Adrenal gland (tissue), 9 donors: ENCODE measurements at regions not wholly inside any gene's neighbourhood (a gene's known extent, or its start where the extent isn't known, plus 50 kb on each side); places are given as distances from the start of the nearest gene placed in this dataset.
"Not testable (repeated sequence)": the region's sequence is repeated elsewhere in the genome, so short reads cannot be mapped to it uniquely, and the experiment has no call there.

ENCODE experiments used
- DNase-seq, 7 donors: peaks; one replicate each; pipeline ENCODE4 v3.0.0-alpha.2; 2019 to 2020
- H3K27ac ChIP-seq, 5 donors: fragments of 200-600 bp; sonication (generic) in 4 of 5; 1 replicate in 3 of 5; 2 replicates in 2 of 5; pipeline versions ENCODE4 v1.5.1 to v1.8.0; 2016 to 2020; ENCODE audit warnings: mild to moderate bottlenecking in 1 of 5
- H3K27me3 ChIP-seq: fragments of 200-600 bp; 2 replicates; pipeline ENCODE4 v1.8.0; 2021
- H3K36me3 ChIP-seq, 2 donors: fragments of 200-600 bp; replicated peaks in 1 of 2; 1 replicate in 1 of 2; 2 replicates in 1 of 2; pipeline versions ENCODE4 v1.5.1 to v1.8.0; 2018 to 2022
- H3K4me1 ChIP-seq, 2 donors: fragments of 200-600 bp; replicated peaks in 1 of 2; 1 replicate in 1 of 2; 2 replicates in 1 of 2; pipeline versions ENCODE4 v1.5.1 to v1.8.0; 2018 to 2021
- H3K4me3 ChIP-seq, 4 donors: fragments of 200-600 bp; sonication (generic) in 3 of 4; one replicate each; pipeline ENCODE4 v1.5.1; 2016 to 2018
- H3K9me3 ChIP-seq, 3 donors: fragments of 200-600 bp; sonication (generic) in 1 of 3; replicated peaks in 1 of 3; 1 replicate in 2 of 3; 2 replicates in 1 of 3; pipeline versions ENCODE4 v1.5.1 to v1.8.0; 2016 to 2021
- POLR2A ChIP-seq, 2 donors: fragments of 450-650 bp; IDR thresholded peaks; one replicate each; pipeline ENCODE4 v1.6.1; 2017; ENCODE audit warnings: antibody characterized with exemption in 2 of 2, mild to moderate bottlenecking in 2 of 2, moderate library complexity in 1 of 2
- WGBS, 4 donors: extraction: QIAGEN DNeasy Blood & Tissue Kit in 2 of 4; methylation state at CpG; one replicate each; pipeline versions ENCODE4 v1.1.5 to v1.1.7; 2013 to 2017; 5-methylcytosine and 5-hydroxymethylcytosine counted together
- intact Hi-C, 2 donors: fragments of 100-400 bp; cut with DNase I; formaldehyde crosslinking; loops; one replicate each; pipeline versions ENCODE4 v1.14.1 to v1.15.0; 2022 to 2023
- TF ChIP-seq, protein P1 (sequence below), 6 experiments: fragments of 450-650 bp in 4 of 6; fragments of 200-600 bp in 2 of 6; sonication (generic) in 1 of 6; IDR thresholded peaks; 1 replicate in 5 of 6; 2 replicates in 1 of 6; pipeline versions ENCODE4 v1.5.1 to v1.8.0; 2016 to 2021; ENCODE audit warnings: antibody characterized with exemption in 6 of 6, mild to moderate bottlenecking in 2 of 6, moderate library complexity in 1 of 6
- donor health status: healthy with polysubstance abuse.
- donor health status: Bipolar disorder and iron deficiency.
- donor health status: DM: yes; HTN: yes; CAD: no.
- donor health status: DM: no; HTN: no; CAD: no.
- donor health status: DM: no; HTN: no; CAD: no.

GRCh38 chr10:117457932-117458331 lies 82.7 kb upstream of the PDZD8 start:
- WGBS, 4 donors = 69 to 82% (median 77%) methylated on average over 8 of the region's 8 CpGs
- DNase-seq = no peak
- Histone ChIP-seq H3K27me3 (no peaks in the 10 kb centered on the region), H3K27ac (no peak overlapping the region), H3K4me1 (no peaks in the 10 kb centered on the region), H3K9me3 (no peaks in the 10 kb centered on the region), H3K36me3 (no peaks in the 10 kb centered on the region), H3K4me3 (no peak overlapping the region)
- TF ChIP-seq, protein P1, sequence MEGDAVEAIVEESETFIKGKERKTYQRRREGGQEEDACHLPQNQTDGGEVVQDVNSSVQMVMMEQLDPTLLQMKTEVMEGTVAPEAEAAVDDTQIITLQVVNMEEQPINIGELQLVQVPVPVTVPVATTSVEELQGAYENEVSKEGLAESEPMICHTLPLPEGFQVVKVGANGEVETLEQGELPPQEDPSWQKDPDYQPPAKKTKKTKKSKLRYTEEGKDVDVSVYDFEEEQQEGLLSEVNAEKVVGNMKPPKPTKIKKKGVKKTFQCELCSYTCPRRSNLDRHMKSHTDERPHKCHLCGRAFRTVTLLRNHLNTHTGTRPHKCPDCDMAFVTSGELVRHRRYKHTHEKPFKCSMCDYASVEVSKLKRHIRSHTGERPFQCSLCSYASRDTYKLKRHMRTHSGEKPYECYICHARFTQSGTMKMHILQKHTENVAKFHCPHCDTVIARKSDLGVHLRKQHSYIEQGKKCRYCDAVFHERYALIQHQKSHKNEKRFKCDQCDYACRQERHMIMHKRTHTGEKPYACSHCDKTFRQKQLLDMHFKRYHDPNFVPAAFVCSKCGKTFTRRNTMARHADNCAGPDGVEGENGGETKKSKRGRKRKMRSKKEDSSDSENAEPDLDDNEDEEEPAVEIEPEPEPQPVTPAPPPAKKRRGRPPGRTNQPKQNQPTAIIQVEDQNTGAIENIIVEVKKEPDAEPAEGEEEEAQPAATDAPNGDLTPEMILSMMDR (IDR thresholded peaks at IDR 0.05) = no peak
- TF ChIP-seq POLR2A (IDR thresholded peaks at IDR 0.05) = no peak
- intact Hi-C loops = no loop called here

- Histone ChIP-seq H3K27ac (no peak overlapping the region), H3K36me3 (no peaks in the 10 kb centered on the region), H3K27me3 (no peaks in the 10 kb centered on the region), H3K4me3 (no peak overlapping the region), H3K9me3 (no peaks in the 10 kb centered on the region), H3K4me1 (no peaks in the 10 kb centered on the region)
- intact Hi-C loops = no loop called here
- TF ChIP-seq, protein P1 (IDR thresholded peaks at IDR 0.05) = no peak
- DNase-seq = no peak
- 60 to 80% (median 71%) methylated on average over 4 to 11 of the region's 11 CpGs for WGBS, 4 donors
Observed at GRCh38 chr10:117457071-117457810, 82.0 kb upstream of the PDZD8 start.

DNA sequence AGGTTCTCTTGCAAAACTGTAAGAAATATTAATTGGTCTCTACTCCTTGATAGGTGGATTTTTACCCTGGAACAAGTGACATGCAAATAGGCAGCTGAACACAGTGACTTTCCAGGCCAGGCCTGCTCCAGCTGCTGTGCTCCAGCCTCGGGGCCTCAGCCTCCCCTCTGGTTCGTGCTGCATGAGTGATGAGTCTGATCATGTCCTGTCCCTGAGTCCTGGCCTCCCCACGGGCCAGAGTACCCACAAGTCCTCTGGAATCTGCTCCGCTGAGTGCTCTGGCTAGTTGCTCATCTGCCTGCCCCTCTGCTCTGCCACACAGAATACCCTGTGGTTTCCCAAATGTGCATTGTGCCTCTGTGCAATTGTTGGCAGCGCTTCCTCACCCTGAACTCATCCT lies 80.1 kb upstream of the PDZD8 start:
- intact Hi-C loops = no loop called here
- Histone ChIP-seq H3K27me3 (no peaks in the 10 kb centered on the region), H3K36me3 (no peaks in the 10 kb centered on the region), H3K27ac (no peak overlapping the region), H3K4me3 (no peak overlapping the region), H3K9me3 (no peaks in the 10 kb centered on the region), H3K4me1 (no peaks in the 10 kb centered on the region)
- WGBS, 4 donors = 76 to 94% (median 86%) methylated on average over 3 to 5 of the region's 5 CpGs
- DNase-seq = no peak
- TF ChIP-seq, protein P1 (IDR thresholded peaks at IDR 0.05) = no peak
- TF ChIP-seq POLR2A (IDR thresholded peaks at IDR 0.05) = no peak

DNA sequence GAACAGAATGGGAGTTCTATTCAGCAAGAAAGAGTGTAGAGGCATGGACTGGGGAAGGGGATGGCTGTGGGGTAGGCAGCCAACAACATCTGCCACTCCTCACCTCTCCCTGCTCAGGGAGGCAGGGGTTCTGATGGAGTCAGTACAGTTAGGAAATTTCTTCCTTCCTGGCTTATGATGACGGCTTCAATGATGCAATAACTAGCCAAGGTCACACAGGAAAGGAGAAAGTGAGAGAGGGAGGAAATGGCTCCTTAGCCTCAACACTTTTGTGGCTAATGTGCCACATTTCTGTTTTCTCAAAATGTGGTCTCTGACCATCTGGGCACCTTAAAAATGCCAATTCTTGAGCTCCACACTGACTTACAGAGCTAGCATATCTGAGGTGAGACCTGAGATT lies 79.3 kb upstream of the PDZD8 start:
- Histone ChIP-seq H3K4me3 (no peak overlapping the region), H3K9me3 (no peaks in the 10 kb centered on the region), H3K27ac (no peak overlapping the region), H3K27me3 (no peaks in the 10 kb centered on the region), H3K4me1 (no peaks in the 10 kb centered on the region), H3K36me3 (no peaks in the 10 kb centered on the region)
- peak in 1 of 7 donors; percentile 16 for DNase-seq
- TF ChIP-seq, protein P1 (IDR thresholded peaks at IDR 0.05) = no peak
- no peak for TF ChIP-seq POLR2A (IDR thresholded peaks at IDR 0.05)
- WGBS, 4 donors = 17 to 36% (median 23%) methylated on average over 1 of the region's 1 CpG
- intact Hi-C loops = no loop called here

- DNase-seq, H3K27ac ChIP-seq, H3K9me3 ChIP-seq, H3K4me1 ChIP-seq, H3K4me3 ChIP-seq, H3K36me3 ChIP-seq, intact Hi-C loops, H3K27me3 ChIP-seq: not testable (repeated sequence)
- WGBS, 4 donors = 79 to 84% (median 81%) methylated on average over 5 of the region's 5 CpGs
Observed at GRCh38 chr10:117453484-117453883, 78.2 kb upstream of the PDZD8 start.
